SIG-M5 (cell line): ENCODE measurements at regions not wholly inside any gene's neighbourhood (a gene's known extent, or its start where the extent isn't known, plus 50 kb on each side); places are given as distances from the start of the nearest gene placed in this dataset.
"Not testable (repeated sequence)": the region's sequence is repeated elsewhere in the genome, so short reads cannot be mapped to it uniquely, and the experiment has no call there.

Source experiments
- DNase-seq: peaks from one replicate; lab custom pipeline; 2025; lab: John Stamatoyannopoulos, UW

DNA sequence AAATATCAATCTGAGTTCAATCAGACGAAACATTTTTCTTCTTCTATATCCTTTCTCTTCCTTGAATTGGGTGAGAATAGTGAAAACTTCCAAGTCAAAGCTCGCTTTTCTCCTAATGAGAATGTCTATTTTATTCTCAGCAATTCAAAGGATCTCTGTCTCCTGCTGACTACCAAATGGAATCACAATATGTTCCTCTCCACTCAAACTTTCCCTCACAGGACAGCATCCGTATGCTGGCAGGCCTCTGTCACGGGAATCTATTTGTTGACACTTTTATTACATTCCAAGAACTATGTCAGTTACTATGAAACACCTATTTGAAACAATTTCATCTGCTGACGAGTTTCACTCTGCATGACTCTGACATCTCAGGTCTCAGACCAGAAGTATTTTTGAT is 1196.6 kb downstream of the CDH11 start:
- no peak for DNase-seq

DNA sequence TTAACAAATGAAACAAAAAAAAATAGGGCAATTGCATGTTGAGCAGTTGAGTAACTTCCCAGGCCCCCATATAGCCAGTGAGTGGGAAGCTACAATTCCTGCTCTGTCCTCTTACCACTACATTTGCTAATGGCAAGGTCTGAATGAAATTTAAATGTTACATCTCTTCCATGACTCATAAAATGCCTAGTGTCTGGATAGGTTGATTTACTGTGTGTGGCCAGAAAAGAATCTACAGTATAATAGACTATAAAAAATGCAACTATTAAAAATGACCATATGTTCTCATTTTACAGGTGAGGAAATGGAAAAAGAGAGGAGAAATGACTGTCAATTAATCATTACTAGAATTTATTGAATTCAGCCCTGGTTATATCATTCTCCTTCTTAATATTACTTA is 1199.3 kb downstream of the CDH11 start:
- DNase-seq, result no peak

DNA sequence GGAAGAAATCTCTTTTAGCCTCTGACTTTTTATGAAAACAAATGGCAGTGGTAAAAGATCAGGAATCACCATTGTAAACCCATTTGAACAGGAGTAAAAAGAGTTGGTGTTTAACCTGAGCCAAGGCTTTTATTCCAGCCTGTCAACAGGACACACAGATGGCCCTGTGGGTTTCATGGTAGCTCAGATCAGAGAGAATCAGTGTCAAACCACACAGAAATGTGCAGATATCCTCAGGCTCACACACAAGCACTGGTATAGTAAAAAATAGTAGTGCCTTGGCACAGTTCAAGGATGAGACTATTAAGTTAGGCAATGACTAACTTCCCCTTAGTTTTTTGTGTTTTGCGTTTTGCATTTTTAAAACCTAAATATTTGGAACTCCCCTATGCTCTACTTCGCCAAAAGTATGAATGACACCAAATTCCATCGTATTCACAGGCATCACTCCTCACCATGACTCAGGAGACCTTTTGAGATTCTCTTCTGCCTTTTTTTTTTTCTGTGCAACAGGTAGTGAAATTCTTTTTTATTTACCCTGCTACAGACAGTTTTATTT is 1200.0 kb downstream of the CDH11 start:
- no peak for DNase-seq

DNA sequence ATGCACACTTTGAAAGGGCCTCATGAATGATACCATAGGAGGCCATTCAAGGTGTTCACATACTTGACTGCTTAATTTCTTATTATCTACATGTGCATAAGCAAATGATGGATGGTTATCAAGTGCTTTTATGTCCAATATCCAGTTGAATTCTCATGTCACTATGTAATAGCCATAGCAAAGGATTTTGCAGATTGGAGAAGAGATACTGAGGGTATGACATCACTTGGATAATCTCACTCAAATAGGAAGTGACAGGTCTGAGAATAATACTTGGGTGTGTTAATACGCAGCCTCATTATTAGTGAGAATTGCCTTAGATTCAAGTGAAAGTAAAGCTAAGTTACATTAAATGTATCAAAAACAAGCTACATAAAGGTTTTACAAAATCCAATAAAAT is 1208.6 kb downstream of the CDH11 start:
- DNase-seq, result no peak

DNA sequence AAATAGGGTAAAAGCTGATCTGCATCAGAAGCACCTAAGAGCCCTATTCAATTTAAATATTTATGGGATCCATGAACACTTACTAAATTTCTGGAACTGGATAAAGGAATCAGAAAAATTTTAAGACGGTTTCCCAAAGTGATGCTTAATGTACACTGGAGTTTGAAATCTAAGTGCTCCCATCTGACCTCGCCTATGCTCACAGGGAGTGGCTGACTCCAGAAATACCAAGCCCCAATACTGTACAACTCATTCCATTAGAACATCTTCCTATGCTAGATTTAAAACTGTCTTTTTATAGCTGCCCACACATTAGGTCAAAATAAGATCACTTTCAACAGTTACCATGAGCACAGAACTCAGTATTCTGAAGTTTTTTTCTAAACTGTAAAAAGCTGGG is 1214.6 kb downstream of the CDH11 start:
- no peak for DNase-seq

DNA sequence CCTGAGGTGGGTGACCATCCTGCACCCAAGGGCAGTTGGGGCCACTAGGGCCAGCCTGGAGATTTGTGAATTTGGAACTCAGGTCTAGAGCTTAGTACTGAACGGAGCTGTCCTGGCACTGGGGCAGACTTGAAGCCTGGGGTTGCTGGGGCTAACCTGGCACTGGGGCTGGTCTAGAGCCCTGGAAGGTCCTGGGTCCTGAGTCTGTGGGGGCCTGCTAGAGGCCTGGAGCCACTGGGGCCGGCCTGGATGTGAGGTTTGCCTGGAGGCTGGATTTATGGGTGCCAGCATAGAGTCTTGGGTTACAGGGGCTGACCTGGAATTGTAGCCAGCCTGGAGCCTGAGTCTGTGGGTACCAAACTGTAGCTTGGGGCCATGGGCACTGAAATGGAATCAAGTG is 1216.9 kb downstream of the CDH11 start:
- no peak for DNase-seq

DNA sequence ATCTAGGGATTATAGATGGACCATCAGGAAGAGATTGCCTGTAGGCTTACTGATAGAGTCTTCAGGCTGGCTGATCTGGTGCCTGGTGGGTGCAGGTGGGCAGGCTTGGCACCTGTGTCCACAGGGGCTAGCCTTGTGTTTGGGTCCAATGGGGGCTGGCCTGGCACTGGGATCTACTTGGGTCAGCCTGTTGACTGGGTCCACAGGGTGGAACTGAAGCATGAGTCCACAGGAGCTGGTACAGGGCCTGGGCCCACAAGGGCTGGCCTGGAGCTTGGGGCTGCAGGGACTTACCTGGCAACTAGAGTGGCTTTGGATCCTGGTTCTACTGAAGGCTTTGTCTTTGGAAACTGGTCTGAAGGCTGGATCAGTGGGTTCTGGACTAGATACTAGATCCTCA is 1217.7 kb downstream of the CDH11 start:
- no peak for DNase-seq

DNA sequence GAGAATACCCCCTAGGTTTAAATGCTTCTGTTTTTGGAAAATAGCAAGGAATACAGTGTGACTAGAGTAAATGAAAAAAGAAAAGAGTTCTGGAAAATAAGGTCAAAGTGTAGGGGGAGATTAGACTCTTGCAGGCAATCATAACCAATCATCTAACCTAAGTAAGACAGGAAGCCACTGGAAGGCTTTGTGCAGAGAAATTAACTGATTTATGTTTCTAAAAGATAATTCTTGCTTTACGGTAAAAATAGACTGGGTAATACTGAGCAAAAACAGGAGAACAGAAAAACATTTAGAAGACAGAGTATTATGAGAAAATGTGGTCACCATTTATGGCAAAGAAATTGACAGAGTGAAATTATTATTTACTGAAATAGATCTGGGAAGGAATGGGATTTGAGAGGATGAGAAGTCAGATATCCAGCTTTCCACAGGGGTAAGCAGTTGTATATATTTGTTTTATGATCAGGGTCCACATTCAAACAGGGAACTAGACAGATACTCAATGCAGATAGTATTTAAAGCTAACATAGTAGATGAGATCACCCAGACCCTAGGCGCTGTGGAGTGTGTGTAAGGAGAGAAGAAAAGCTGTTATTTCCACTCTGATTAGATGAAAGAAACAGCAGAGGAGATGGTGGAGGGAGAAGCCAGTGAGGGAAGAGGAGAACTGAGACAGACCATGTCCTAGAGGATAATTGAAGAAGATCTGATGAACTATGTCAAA is 1225.3 kb downstream of the CDH11 start:
- no peak for DNase-seq

DNA sequence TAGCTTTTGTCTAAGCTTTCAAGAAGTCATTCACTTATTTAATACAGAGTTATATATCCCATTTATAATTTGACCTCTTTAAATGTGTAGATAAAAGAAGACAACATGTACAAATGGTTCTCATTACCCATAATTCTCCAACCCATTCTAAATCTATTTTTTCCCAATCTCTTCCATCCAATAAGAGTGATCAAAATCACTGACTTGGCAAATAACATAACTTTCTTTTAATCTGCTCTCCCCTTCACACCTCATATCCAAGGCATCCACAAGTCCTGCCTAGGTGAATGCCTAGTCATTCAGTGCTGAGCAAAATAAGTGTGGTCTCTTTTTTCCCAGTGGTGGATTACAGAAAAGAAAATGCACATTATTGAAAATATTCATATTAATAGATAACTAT is 1231.1 kb downstream of the CDH11 start:
- no peak for DNase-seq

DNA sequence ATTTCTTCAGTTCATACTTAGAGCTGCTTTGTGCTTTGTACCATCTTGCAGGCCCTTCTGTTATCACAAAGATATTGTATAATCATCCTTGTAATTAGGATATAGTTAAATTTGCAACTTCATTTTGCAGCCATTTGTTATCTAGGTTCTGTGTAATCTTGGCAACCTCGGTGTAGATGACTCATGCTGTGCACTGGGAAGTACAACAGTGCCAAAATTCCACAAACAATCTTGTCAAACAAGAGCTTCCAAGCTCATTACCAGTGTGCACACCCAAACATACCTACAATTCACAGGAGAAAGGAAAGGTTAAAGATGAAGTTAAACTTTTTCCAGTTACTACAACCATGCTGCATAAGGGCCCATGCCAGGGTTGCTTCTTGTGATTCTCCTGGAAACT is 1231.8 kb downstream of the CDH11 start:
- DNase-seq, result no peak

DNA sequence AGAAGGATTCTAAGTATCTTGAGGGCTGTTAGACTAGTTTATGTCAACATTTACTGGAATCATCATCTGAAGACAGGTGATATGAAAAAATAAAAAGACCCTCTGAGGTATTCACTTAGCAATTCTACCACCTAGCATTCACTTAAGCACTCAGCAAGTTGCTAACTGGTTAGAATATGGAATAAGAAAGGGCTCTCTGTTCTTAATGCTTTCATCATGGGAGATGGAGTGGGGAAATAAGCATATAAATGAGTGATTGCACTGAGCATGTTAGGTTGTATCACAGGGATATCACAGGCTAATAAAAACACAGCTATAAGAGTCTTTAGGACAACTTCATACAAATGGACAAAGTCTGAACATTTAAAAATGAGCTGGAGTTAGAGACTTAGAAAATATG is 1238.8 kb downstream of the CDH11 start:
- DNase-seq, result no peak

DNA sequence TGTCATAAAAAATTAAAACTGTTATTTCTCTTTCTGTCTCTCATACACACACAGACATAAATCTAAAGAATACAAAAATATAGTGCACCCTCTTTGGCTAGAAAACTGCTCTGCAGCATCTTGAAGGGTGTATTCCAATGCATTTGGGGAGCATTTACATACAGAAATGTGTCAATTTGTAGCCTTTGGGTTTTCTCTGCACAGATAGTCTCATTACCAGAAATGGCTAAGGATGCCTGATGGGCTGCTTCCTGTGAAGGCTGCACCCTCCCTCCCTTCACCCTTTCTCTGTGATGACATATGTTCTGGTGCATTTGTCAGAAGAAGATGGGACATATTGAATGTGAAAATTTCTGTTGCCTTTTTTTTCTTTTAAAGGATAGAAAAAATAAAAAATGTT is 1239.3 kb downstream of the CDH11 start:
- no peak for DNase-seq

DNA sequence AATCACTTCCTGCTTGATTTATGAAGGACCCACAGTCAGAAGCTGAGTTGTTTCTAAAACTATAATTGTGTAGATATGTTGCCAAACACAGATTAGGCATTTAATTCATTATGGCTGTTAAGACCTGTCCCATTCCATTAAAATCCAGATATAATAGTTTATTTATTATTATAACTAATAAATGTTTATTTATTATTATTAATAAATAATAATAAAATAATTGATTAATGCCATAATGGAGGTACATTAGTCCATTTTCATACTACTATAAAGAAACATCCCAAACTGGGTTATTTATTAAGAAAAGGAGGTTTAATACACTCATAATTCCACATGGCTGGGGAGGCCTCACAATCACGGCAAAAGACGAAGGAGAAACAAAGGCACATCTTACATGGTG is 1240.9 kb downstream of the CDH11 start:
- no peak for DNase-seq

DNA sequence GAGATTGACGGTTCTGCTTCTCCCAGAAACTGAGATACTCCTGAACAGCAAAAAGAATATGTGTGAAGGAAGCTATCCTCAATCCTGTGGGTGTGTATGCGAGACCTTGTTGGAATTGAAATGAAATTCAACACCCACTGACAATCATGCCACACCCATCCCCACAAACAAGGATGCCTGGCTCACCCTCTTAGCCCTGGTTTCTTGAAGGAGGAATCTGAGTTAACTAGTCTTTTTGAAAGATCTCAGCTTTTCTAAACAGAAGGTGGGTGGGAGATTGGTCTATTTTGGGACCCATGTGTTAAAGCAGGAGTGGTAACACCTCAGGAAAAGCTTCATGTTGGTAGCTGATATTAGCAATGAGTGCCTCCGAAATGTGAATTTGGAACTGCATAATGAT is 1244.5 kb downstream of the CDH11 start:
- DNase-seq, result no peak

DNA sequence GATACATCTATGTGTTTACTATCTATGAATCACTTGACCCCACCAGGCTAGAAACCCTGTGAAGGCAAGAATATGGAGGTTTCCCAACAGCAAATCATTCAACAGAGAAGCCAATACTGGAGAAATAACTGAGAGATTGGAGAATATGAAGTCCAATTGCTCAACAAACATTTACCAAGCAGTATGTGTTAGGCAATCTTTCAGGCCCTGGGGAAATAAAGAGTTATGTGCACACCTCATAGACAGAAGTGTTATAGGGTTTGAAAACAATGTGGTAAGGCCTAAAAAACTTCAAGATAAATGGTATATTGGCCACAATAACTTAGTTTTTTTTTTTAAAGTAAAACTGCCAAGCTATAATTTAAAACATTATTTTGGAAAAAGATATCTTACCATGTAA is 1245.8 kb downstream of the CDH11 start:
- DNase-seq, result no peak

DNA sequence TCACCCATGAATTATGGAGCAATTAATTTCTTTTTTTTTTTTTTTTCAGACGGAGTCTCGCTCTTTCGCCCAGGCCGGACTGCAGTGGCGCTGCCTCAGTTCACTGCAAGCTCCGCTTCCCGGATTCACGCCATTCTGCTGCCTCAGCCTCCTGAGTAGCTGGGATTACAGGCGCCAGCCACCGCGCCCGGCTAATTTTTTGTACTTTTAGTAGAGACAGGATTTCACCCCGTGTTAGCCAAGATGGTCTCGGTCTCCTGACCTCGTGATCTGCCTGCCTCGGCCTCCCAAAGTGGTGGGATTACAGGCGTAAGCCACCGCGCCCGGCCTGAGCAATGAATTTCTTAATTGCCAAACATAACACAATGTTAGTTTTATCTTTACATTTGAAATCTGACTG is 1261.2 kb downstream of the CDH11 start:
- not testable (repeated sequence) for DNase-seq

DNA sequence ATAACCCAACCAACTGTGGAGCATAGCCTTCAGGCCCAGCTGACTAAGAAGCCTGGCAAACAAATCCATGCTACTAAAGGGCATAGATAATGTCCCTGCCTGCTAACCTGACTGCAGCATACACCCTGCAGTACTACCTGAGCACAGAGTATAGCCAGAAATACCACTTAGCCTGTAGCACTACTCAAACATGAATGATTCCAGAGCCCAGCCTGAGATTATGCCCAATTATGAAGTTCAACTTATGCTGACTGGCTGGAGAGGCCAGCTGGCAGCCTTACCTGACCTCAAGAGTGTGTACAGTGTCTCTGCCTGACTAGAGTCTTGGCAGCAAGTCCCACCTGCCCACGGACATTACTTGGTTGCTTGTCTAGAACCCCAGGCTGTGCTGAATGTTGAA is 1265.3 kb downstream of the CDH11 start:
- DNase-seq, result no peak

DNA sequence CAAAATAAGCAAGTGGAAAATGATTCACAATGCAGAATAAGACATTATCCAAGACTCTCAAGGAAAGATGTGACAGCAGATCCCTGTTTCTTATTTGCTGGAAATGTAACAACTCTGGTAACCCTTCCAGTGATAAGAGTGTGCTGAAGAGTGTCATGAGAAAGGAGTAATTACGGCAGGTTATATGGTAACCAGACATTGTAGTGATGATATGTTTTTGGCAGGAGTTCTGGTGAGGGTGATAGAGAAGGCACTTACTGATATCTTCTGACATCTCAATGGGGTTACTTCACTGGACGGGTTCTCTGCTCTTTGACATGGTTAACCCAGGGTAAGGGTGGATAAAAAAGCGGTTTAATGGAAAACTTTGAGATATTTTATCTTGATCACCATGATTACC is 1270.9 kb downstream of the CDH11 start:
- no peak for DNase-seq

DNA sequence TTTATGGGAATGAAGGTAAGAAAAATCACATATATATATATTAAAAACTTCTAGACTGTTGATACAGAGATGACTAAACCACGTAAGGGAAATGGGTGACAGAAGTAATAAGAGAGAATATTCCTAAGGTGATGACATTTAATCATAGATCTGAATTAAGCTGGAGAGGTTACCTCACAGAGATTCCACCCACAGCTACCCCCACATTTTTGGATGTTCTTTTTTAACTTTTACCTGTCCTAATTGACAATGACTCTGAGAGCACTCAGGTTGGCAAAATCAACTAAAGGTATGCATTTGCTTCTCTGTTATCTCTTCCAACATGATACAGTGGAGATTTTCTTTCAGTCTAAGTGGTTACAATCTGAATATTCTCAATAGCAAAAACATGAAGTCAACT is 1280.6 kb downstream of the CDH11 start:
- no peak for DNase-seq

DNA sequence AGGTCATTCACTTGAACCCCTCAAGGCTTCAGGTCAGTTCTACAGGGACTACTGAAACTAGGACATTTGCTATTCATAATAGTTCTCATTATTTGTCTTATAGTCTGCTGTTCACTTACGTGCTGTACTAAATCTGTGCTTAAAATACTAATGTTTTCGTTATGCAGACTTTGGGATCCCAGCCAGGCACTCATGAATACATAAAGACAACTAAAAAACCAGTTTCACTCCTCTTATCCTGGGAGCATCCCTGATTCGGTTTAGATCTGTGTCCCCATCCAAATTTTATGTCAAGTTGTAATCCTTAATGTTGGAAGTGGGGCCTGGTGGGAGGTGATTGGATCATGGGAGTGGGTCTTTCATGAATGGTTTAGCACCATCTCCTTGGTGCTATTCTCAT is 1291.8 kb downstream of the CDH11 start:
- no peak for DNase-seq

DNA sequence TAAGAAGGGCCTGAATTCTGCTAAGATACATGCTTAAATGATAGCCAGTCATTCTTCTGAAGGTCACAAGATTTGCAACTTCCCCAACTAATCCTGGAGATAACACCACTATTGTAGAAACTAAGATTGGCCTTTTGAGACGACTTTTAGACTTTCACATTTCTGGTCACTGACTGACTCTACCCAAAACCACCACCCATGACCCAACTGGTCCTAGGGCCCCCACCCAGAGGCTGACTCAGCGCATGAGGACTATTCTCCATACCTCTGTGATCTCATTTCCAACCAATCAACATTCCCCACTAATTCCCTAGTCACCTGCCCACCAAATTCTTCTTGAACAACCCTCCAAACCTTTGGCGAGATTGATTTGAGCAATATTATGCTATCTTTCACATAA is 1299.0 kb downstream of the CDH11 start:
- no peak for DNase-seq

DNA sequence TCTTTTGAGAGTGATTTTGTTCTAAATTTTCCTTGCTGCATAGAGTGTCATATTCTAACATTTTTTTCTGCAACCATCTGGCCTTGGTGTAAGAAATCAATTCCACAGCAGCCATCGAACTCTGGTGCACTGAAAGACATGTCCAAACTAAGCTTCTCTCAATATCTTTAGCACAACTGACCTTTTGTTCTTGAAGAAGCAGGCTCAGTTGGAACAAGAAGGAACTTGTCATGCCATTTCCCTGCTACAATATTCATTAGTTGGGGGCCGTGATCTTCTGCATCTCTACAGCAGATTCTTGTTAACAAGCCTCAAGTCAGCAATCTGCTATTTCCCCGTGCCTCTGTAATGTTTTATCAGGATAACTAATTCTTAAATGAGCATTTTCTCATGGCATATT is 1305.6 kb downstream of the CDH11 start:
- DNase-seq, result no peak

DNA sequence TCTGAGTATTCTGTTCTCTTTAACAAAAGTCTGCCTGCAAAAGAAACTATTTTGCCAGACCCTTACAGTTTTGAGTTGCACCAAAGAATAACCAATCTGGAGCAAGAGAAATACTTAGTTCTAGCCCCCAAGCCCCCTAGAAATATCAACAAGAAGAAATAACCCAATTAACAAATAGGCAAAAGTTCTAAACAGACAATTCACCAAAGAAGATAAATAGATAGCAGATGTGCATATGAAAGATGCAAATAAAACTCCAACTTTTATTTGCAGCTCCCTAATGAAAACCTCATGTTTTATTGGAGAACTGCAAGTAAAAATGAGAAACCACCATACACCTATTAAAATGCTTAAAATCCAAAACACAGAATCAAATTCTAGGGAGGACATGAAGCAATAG is 1308.0 kb downstream of the CDH11 start:
- no peak for DNase-seq

DNA sequence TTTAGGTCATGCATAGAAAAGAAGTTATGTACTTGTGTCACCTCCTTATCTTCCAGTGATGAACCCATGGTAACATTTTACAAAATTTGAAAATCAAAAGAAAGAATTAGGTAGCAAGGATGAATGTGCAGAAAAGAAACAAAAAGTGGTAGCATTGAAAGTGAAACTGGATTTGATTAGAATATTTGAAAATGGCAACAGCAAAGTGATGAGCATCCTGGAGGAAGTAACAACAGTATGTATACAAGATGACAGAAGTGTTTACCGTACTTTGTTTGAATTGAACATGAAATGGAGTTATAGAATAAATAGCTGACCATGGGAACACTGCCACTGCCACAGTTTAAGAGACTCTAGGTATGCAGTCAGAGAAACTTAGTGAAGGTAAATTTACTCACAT is 1313.1 kb downstream of the CDH11 start:
- DNase-seq, result no peak
